GM12878 (cell line): ENCODE measurements at regions not wholly inside any gene's neighbourhood (a gene's known extent, or its start where the extent isn't known, plus 50 kb on each side); places are given as distances from the start of the nearest gene placed in this dataset.

Experiments used
- ATAC-seq: fragments of 200-7000 bp; cut with Tn5 transposase; 3 replicates; pipeline ENCODE4 v1.9.1; 2020; ENCODE audit warnings: mild to moderate bottlenecking, moderate library complexity
- BruUV-seq: library from RNA; stranded (reverse); fragments of 400-500 nt; replicated peaks from 2 replicates; lab custom pipeline; 2021; lab: Mats Ljungman, UMichigan
- CTCF ChIA-PET: fragments of 300-600 bp; sonication (Branson Sonifier 250); formaldehyde crosslinking; extraction: SDS; loops from one replicate; lab custom pipeline; 2021; ENCODE audit warnings: inconsistent platforms; lab: Yijun Ruan, JAX
- POLR2A ChIA-PET: fragments of 350-600 bp; formaldehyde crosslinking; extraction: SDS; loops from one replicate; lab custom pipeline; 2021; ENCODE audit warnings: inconsistent platforms; lab: Charles Lee
- RAD21 ChIA-PET: fragments of 300-600 bp; sonication (Branson Sonifier 250); formaldehyde crosslinking; loops from one replicate; lab custom pipeline; 2023; ENCODE audit warnings: antibody characterized with exemption; ENCODE audit not compliant: unreplicated experiment; lab: Charles Lee
- SMC1A ChIA-PET: fragments of 300-600 bp; sonication (Branson Sonifier 250); formaldehyde crosslinking; loops from one replicate; lab custom pipeline; 2023; ENCODE audit not compliant: unreplicated experiment, uncharacterized antibody; lab: Charles Lee
- DNase-seq: peaks from one replicate; pipeline ENCODE4 v3.0.0-alpha.2; 2011; ENCODE audit warnings: low read depth, low spot score
- FAIRE-seq: peaks from 3 replicates; lab custom pipeline; 2011; peaks lifted over from hg19 to GRCh38; lab: Jason Lieb, UNC
- H2AFZ ChIP-seq: 2 replicates; pipeline ENCODE4 v1.6.0; 2011; ENCODE audit warnings: low read depth, low read length, control low read depth; ENCODE audit not compliant: control insufficient read depth
- H3K27ac ChIP-seq: 2 replicates; pipeline ENCODE4 v1.5.1; 2011; ENCODE audit warnings: control low read depth; ENCODE audit not compliant: control insufficient read depth, insufficient read depth
- H3K27me3 ChIP-seq, 2 experiments: replicated peaks in 1 of 2; 2 replicates each; pipeline versions ENCODE4 v1.6.0 to v1.6.1; 2011; ENCODE audit warnings: low read length in 1 of 2; ENCODE audit not compliant: control insufficient read depth in 2 of 2, insufficient read depth in 2 of 2
- H3K36me3 ChIP-seq, 2 experiments: 2 replicates each; pipeline ENCODE4 v1.5.1; 2011; ENCODE audit warnings: low read length in 1 of 2; ENCODE audit not compliant: control insufficient read depth in 2 of 2, insufficient read depth in 2 of 2
- H3K4me1 ChIP-seq: 2 replicates; pipeline ENCODE4 v1.6.1; 2011; ENCODE audit warnings: mild to moderate bottlenecking, low read length, moderate library complexity, mixed read lengths; ENCODE audit not compliant: control insufficient read depth, insufficient read depth
- H3K4me2 ChIP-seq: 2 replicates; pipeline ENCODE4 v1.6.0; 2011; ENCODE audit warnings: control low read depth; ENCODE audit not compliant: control insufficient read depth, insufficient read depth
- H3K4me3 ChIP-seq: fragments of 200-600 bp; sonication (generic); 2 replicates; pipeline ENCODE4 v1.5.1; 2016
- H3K79me2 ChIP-seq: 2 replicates; pipeline ENCODE4 v1.6.0; 2011; ENCODE audit warnings: low read length; ENCODE audit not compliant: control insufficient read depth, insufficient read depth
- H3K9ac ChIP-seq: 2 replicates; pipeline ENCODE4 v1.8.0; 2011; ENCODE audit warnings: low read length, control low read depth, mixed read lengths; ENCODE audit not compliant: control insufficient read depth, insufficient read depth
- H3K9me3 ChIP-seq: replicated peaks from 3 replicates; pipeline ENCODE4 v1.5.1; 2011; ENCODE audit warnings: mild to moderate bottlenecking, low read length; ENCODE audit not compliant: control insufficient read depth, insufficient read depth
- H4K20me1 ChIP-seq: 2 replicates; pipeline ENCODE4 v1.6.0; 2011; ENCODE audit not compliant: control insufficient read depth, insufficient read depth
- FOXM1 ChIP-seq: IDR thresholded peaks from 2 replicates; pipeline ENCODE4 v1.6.1; 2012; ENCODE audit warnings: low read depth, mild to moderate bottlenecking, inconsistent platforms, low read length, moderate library complexity
- GABPA ChIP-seq: IDR thresholded peaks from 2 replicates; pipeline ENCODE4 v1.6.1; 2014; ENCODE audit warnings: antibody characterized with exemption, low read depth, mild to moderate bottlenecking, inconsistent platforms
- TCF7 ChIP-seq: IDR thresholded peaks from 2 replicates; pipeline ENCODE4 v1.6.1; 2014; ENCODE audit warnings: antibody characterized with exemption, borderline replicate concordance
- WGBS: methylation state at CpG from one replicate; pipeline ENCODE4 v1.1.6; 2016; ENCODE audit warnings: low lambda C conversion rate; ENCODE audit not compliant: insufficient replicate concordance, insufficient coverage; ENCODE audit errors: missing lambda C conversion rate; 5-methylcytosine and 5-hydroxymethylcytosine counted together
- in situ Hi-C: fragments of 300-500 bp; cut with MboI; formaldehyde crosslinking; loops from 9 replicates; pipeline ENCODE4 v1.14.3; 2018; ENCODE audit warnings: mixed read lengths
- intact Hi-C: fragments of 100-400 bp; cut with micrococcal nuclease; formaldehyde crosslinking; loops from one replicate; pipeline ENCODE4 v1.14.2; 2022; ENCODE audit not compliant: unreplicated experiment
- TF ChIP-seq, protein P1 (sequence below): IDR thresholded peaks from 2 replicates; pipeline ENCODE4 v1.6.1; 2012; ENCODE audit warnings: low read length, inconsistent platforms
- TF ChIP-seq, protein P2 (sequence below): fragments of 450-650 bp; IDR thresholded peaks from 2 replicates; pipeline ENCODE4 v1.6.1; 2017; ENCODE audit warnings: borderline replicate concordance
- TF ChIP-seq, protein P3 (sequence below): fragments of 150-350 bp; IDR thresholded peaks from 2 replicates; pipeline ENCODE4 v1.6.1; 2016; ENCODE audit warnings: low read depth, low read length
- TF ChIP-seq, protein P4 (sequence below): IDR thresholded peaks from 2 replicates; pipeline ENCODE4 v1.6.1; 2011; ENCODE audit warnings: low read depth, mild to moderate bottlenecking, low read length, moderate library complexity, borderline replicate concordance; ENCODE audit errors: extremely low read depth

DNA sequence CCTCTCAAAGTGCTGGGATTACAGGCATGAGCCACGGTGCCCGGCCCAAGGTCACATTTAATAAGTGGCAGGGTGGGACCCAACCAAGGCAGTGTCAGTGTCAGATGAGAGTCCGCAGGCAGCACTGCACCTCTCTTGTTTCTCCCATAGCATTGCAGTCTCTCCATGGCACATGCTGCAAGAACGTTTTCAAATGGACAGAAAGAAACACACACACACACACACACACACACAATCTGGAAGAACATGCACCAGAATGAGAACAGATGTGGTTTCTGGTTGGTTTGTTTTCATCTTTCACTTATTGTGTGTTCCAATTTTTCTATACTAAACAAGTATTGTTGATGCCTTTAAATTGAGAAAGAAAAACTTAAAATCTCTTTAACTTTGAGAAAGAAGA, 126.5 kb downstream of the SYF2 start:
- DNase-seq (no peak), ATAC-seq (no peak), FAIRE-seq (no peak)
- BruUV-seq, result no TSS peak
- peaks cover 23% of the 10 kb centered on the region for H3K4me1 ChIP-seq
- intact Hi-C loops (loop anchor here (1.0 kb wide), 1 partner anchor 69 kb away; no protein-coding TSS in a partner anchor), in situ Hi-C loops (no loop called here)
- no peaks in the 10 kb centered on the region for H3K79me2 ChIP-seq
- H3K36me3 ChIP-seq, result no peaks in the 10 kb centered on the region
- peak overlapping the region; percentile 28; the same call in 1 of the 2 replicates for H3K4me2 ChIP-seq
- 51% methylated on average over 4 of the region's 4 CpGs for WGBS
- ChIA-PET POLR2A (interaction anchor here (0.6 to 0.7 kb wide), 2 partner anchors 113 to 162 kb away, joined by 4 to 5 read pairs; no protein-coding TSS in a partner anchor), SMC1A (interaction anchor here (1.2 kb wide), 1 partner anchor 274 kb away, joined by 3 read pairs; no protein-coding TSS in a partner anchor), RAD21 (interaction anchor here (0.6 kb wide), 1 partner anchor 286 kb away, joined by 3 read pairs; no protein-coding TSS in a partner anchor), CTCF (no interaction called here)
- no peak overlapping the region for H3K27ac ChIP-seq
- no peaks in the 10 kb centered on the region for H3K27me3 ChIP-seq
- TF ChIP-seq, protein P1, sequence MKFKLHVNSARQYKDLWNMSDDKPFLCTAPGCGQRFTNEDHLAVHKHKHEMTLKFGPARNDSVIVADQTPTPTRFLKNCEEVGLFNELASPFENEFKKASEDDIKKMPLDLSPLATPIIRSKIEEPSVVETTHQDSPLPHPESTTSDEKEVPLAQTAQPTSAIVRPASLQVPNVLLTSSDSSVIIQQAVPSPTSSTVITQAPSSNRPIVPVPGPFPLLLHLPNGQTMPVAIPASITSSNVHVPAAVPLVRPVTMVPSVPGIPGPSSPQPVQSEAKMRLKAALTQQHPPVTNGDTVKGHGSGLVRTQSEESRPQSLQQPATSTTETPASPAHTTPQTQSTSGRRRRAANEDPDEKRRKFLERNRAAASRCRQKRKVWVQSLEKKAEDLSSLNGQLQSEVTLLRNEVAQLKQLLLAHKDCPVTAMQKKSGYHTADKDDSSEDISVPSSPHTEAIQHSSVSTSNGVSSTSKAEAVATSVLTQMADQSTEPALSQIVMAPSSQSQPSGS, result peak; percentile 26; the same call in 1 of the 2 replicates
- TF ChIP-seq, protein P2, sequence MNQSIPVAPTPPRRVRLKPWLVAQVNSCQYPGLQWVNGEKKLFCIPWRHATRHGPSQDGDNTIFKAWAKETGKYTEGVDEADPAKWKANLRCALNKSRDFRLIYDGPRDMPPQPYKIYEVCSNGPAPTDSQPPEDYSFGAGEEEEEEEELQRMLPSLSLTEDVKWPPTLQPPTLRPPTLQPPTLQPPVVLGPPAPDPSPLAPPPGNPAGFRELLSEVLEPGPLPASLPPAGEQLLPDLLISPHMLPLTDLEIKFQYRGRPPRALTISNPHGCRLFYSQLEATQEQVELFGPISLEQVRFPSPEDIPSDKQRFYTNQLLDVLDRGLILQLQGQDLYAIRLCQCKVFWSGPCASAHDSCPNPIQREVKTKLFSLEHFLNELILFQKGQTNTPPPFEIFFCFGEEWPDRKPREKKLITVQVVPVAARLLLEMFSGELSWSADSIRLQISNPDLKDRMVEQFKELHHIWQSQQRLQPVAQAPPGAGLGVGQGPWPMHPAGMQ, result no peak
- TF ChIP-seq GABPA (0 out of 2 replicates have a peak, but pooled peaks have one; percentile 15), FOXM1 (no peak), TCF7 (no peak)
- TF ChIP-seq, protein P3, sequence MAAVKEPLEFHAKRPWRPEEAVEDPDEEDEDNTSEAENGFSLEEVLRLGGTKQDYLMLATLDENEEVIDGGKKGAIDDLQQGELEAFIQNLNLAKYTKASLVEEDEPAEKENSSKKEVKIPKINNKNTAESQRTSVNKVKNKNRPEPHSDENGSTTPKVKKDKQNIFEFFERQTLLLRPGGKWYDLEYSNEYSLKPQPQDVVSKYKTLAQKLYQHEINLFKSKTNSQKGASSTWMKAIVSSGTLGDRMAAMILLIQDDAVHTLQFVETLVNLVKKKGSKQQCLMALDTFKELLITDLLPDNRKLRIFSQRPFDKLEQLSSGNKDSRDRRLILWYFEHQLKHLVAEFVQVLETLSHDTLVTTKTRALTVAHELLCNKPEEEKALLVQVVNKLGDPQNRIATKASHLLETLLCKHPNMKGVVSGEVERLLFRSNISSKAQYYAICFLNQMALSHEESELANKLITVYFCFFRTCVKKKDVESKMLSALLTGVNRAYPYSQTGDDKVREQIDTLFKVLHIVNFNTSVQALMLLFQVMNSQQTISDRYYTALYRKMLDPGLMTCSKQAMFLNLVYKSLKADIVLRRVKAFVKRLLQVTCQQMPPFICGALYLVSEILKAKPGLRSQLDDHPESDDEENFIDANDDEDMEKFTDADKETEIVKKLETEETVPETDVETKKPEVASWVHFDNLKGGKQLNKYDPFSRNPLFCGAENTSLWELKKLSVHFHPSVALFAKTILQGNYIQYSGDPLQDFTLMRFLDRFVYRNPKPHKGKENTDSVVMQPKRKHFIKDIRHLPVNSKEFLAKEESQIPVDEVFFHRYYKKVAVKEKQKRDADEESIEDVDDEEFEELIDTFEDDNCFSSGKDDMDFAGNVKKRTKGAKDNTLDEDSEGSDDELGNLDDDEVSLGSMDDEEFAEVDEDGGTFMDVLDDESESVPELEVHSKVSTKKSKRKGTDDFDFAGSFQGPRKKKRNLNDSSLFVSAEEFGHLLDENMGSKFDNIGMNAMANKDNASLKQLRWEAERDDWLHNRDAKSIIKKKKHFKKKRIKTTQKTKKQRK, result no peak
- TF ChIP-seq, protein P4, sequence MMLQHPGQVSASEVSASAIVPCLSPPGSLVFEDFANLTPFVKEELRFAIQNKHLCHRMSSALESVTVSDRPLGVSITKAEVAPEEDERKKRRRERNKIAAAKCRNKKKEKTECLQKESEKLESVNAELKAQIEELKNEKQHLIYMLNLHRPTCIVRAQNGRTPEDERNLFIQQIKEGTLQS, result no peak
- no peak overlapping the region for H2AFZ ChIP-seq
- H3K9me3 ChIP-seq, result peaks cover 15% of the 10 kb centered on the region
- no peak overlapping the region; the same call in 1 of the 2 replicates for H3K4me3 ChIP-seq
- H3K9ac ChIP-seq, result no peak overlapping the region
- no peaks in the 10 kb centered on the region for H4K20me1 ChIP-seq
